Endothelial cell of umbilical vein (primary cell): ENCODE measurements at regions not wholly inside any gene's neighbourhood (a gene's known extent, or its start where the extent isn't known, plus 50 kb on each side); places are given as distances from the start of the nearest gene placed in this dataset.

ENCODE experiments used
- EZH2 ChIP-seq: IDR thresholded peaks from 2 replicates; pipeline ENCODE4 v1.6.1; 2012; ENCODE audit warnings: borderline replicate concordance, low read depth, mild to moderate bottlenecking, moderate library complexity, low read length, inconsistent platforms; ENCODE audit not compliant: severe bottlenecking
- JUN ChIP-seq: IDR thresholded peaks from 2 replicates; pipeline ENCODE4 v1.6.1; 2011; ENCODE audit warnings: borderline replicate concordance, low read depth; ENCODE audit not compliant: insufficient read length, insufficient read depth
- MYC ChIP-seq: IDR thresholded peaks from one replicate; pipeline ENCODE4 v1.6.1; 2011; ENCODE audit warnings: mild to moderate bottlenecking, low read depth, low read length
- POLR2A ChIP-seq: IDR thresholded peaks from 2 replicates; pipeline ENCODE4 v1.6.1; 2012; ENCODE audit warnings: low read depth, mild to moderate bottlenecking, control low read depth, low read length
- POLR2AphosphoS5 ChIP-seq: IDR thresholded peaks from 2 replicates; pipeline ENCODE4 v1.6.1; 2012; ENCODE audit warnings: low read depth, mild to moderate bottlenecking, control low read depth, low read length, moderate library complexity; ENCODE audit not compliant: insufficient read depth
- TF ChIP-seq, protein P1 (sequence below), 2 donors: IDR thresholded peaks; 1 replicate in 1 of 2; 2 replicates in 1 of 2; pipeline ENCODE4 v1.5.1; 2011; ENCODE audit warnings: low read length in 2 of 2, mild to moderate bottlenecking in 2 of 2, moderate library complexity in 2 of 2, control low read depth in 1 of 2, inconsistent platforms in 1 of 2, low read depth in 1 of 2; ENCODE audit not compliant: insufficient read depth in 1 of 2; ENCODE audit errors: extremely low read depth in 1 of 2
- TF ChIP-seq, protein P2 (sequence below): IDR thresholded peaks from 2 replicates; pipeline ENCODE4 v1.6.1; 2011; ENCODE audit not compliant: insufficient read depth, insufficient read length

DNA sequence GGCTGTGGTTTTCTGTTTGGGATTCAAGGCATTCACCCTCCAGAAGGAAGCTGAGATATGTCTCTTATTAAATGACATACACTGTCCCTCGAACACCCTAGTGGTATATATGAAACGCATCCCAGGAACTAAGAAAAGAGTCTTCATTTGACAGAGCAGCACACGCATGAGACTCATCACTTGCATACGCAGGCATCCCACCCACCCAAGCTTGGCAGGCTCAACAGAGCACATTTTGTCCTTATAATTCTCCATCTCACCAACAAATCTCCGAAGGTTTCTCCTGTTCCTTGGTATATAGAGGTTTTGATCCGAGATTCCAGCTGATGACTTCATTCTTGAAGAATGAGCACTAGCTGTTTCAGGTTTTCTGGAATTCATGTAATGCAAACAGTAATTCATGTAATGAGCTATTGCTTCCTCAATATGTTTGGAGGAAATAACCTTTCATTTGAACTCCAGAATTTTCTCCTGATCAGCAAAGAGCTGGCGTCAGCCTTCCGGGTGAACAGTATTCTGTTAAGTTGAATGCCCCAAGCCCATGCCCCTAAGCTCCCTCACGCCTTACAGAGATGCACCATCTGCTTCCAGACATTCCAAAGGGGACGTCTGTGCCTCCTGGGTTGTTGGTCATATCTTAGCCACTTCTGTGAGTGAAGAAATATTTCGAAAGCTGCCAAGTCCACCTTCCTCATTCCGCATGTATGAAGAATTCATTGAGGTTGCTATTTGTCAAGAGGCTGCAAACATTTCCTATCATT lies 66.0 kb upstream of the CDH4 start:
- TF ChIP-seq, protein P1, sequence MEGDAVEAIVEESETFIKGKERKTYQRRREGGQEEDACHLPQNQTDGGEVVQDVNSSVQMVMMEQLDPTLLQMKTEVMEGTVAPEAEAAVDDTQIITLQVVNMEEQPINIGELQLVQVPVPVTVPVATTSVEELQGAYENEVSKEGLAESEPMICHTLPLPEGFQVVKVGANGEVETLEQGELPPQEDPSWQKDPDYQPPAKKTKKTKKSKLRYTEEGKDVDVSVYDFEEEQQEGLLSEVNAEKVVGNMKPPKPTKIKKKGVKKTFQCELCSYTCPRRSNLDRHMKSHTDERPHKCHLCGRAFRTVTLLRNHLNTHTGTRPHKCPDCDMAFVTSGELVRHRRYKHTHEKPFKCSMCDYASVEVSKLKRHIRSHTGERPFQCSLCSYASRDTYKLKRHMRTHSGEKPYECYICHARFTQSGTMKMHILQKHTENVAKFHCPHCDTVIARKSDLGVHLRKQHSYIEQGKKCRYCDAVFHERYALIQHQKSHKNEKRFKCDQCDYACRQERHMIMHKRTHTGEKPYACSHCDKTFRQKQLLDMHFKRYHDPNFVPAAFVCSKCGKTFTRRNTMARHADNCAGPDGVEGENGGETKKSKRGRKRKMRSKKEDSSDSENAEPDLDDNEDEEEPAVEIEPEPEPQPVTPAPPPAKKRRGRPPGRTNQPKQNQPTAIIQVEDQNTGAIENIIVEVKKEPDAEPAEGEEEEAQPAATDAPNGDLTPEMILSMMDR (IDR thresholded peaks at IDR 0.05; ENCODE audit: extremely low read depth in 1 of 2, insufficient read depth in 1 of 2, low read depth in 1 of 2, low read length in 2 of 2): no peak
- TF ChIP-seq, protein P2, sequence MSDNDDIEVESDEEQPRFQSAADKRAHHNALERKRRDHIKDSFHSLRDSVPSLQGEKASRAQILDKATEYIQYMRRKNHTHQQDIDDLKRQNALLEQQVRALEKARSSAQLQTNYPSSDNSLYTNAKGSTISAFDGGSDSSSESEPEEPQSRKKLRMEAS: no peak
- no peak for TF ChIP-seq EZH2
- no peak for TF ChIP-seq POLR2AphosphoS5
- no peak for TF ChIP-seq POLR2A
- no peak for TF ChIP-seq MYC
- no peak for TF ChIP-seq JUN
